ENCODE measurements at regions not wholly inside any gene's neighbourhood (a gene's known extent, or its start where the extent isn't known, plus 50 kb on each side); places are given as distances from the start of the nearest gene placed in this dataset.
"Not testable (repeated sequence)": the region's sequence is repeated elsewhere in the genome, so short reads cannot be mapped to it uniquely, and the experiment has no call there.

GRCh38 chr18:70577023-70577420 lies 288.2 kb downstream of the SOCS6 start:
- Histone ChIP-seq H3K4me3 (ENCODE audit: low read length in 3 of 3) (no peak overlapping the region), H3K27ac (ENCODE audit: low read depth in 2 of 2, low read length in 2 of 2) (no peak overlapping the region), H3K9me3 (ENCODE audit: control insufficient read depth in 2 of 3, insufficient read depth in 1 of 3, low read length in 3 of 3) (no peaks in the 10 kb centered on the region), H3K36me3 (ENCODE audit: control insufficient read depth in 2 of 3, insufficient read depth in 3 of 3, low read length in 3 of 3) (no peaks in the 10 kb centered on the region), H3K4me1 (ENCODE audit: control insufficient read depth in 2 of 3, insufficient read depth in 2 of 3, low read depth in 1 of 3, low read length in 3 of 3) (no peaks in the 10 kb centered on the region), H3K27me3 (ENCODE audit: control insufficient read depth, insufficient read depth, low read length) (no peaks in the 10 kb centered on the region), H3K9ac (ENCODE audit: low read length in 3 of 3) (no peak overlapping the region)
- FAIRE-seq (no peak), DNase-seq (no peak)
- TF ChIP-seq, protein P1, sequence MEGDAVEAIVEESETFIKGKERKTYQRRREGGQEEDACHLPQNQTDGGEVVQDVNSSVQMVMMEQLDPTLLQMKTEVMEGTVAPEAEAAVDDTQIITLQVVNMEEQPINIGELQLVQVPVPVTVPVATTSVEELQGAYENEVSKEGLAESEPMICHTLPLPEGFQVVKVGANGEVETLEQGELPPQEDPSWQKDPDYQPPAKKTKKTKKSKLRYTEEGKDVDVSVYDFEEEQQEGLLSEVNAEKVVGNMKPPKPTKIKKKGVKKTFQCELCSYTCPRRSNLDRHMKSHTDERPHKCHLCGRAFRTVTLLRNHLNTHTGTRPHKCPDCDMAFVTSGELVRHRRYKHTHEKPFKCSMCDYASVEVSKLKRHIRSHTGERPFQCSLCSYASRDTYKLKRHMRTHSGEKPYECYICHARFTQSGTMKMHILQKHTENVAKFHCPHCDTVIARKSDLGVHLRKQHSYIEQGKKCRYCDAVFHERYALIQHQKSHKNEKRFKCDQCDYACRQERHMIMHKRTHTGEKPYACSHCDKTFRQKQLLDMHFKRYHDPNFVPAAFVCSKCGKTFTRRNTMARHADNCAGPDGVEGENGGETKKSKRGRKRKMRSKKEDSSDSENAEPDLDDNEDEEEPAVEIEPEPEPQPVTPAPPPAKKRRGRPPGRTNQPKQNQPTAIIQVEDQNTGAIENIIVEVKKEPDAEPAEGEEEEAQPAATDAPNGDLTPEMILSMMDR (IDR thresholded peaks at IDR 0.05; ENCODE audit: borderline replicate concordance, extremely low read depth, insufficient read depth) = no peak
- intact Hi-C loops (cut with DNase I) = no loop called here

DNA sequence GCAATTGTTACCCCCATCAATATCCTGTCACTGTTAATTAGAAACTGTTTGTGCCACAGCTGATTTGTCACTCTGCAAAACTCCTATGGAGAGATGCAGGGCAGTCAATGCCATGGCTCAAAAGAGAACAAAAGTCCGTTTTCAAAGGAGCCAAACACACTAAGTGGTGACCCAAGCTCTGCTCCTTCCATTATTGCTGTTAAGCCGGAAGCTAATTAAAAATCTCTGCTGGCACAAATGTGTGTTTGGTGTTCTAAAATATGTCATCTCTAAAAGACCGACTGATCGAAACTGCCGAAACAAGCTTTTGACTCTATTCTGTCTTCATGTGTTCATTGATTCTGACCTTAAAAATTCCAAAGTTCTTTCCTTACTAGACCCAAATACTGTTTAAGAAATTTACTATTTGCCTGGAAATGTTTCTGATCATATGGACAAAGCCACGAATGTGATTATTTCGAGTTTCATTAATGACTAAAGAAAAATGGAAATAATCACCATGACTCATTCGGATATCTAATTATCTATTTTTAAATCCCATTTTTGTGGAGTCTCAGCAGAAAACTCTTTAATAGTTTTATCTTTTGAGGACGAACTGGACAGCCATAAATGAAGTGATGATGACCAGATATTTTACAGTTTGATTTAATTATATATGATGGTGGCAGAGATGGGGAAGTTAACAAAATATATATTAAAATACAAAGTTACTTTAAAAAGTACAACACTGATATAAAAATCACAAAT lies 287.6 kb downstream of the SOCS6 start:
- no peaks in the 10 kb centered on the region for H3K36me3 ChIP-seq (ENCODE audit: control insufficient read depth in 2 of 3, insufficient read depth in 3 of 3, low read length in 3 of 3)
- no peaks in the 10 kb centered on the region for H3K27me3 ChIP-seq (ENCODE audit: control insufficient read depth, insufficient read depth, low read length)
- H3K4me3 ChIP-seq (ENCODE audit: low read length in 3 of 3) = no peak overlapping the region
- intact Hi-C loops (cut with DNase I) = no loop called here
- DNase-seq (no peak), FAIRE-seq (no peak)
- H3K4me1 ChIP-seq (ENCODE audit: control insufficient read depth in 2 of 3, insufficient read depth in 2 of 3, low read depth in 1 of 3, low read length in 3 of 3) = no peaks in the 10 kb centered on the region
- TF ChIP-seq, protein P1 (IDR thresholded peaks at IDR 0.05; ENCODE audit: borderline replicate concordance, extremely low read depth, insufficient read depth) = no peak
- H3K9me3 ChIP-seq (ENCODE audit: control insufficient read depth in 2 of 3, insufficient read depth in 1 of 3, low read length in 3 of 3) = no peaks in the 10 kb centered on the region
- H3K27ac ChIP-seq (ENCODE audit: low read depth in 2 of 2, low read length in 2 of 2) = no peak overlapping the region
- no peak overlapping the region for H3K9ac ChIP-seq (ENCODE audit: low read length in 3 of 3)

DNA sequence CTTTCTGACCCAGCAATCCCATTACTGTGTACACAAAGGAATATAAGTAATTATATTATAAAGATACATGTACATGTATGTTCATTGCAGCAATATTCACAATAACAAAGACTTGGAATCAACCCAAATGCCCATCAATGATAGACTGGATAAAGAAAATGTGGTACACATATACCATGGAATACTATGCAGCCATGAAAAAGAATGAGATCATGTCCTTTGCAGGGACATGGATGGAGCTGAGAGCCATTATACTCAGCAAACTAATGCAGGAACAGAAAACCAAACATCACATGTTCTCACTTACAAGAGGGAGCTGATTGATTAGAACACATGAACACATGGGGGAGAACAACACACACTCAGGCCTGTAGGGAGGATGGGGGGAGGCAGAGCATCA lies 286.1 kb downstream of the SOCS6 start:
- H3K27me3 ChIP-seq (ENCODE audit: control insufficient read depth, insufficient read depth, low read length); H3K4me3 ChIP-seq (ENCODE audit: low read length in 3 of 3); H3K36me3 ChIP-seq (ENCODE audit: control insufficient read depth in 2 of 3, insufficient read depth in 3 of 3, low read length in 3 of 3); intact Hi-C loops (cut with DNase I); H3K27ac ChIP-seq (ENCODE audit: low read depth in 2 of 2, low read length in 2 of 2); H3K9me3 ChIP-seq (ENCODE audit: control insufficient read depth in 2 of 3, insufficient read depth in 1 of 3, low read length in 3 of 3); H3K4me1 ChIP-seq (ENCODE audit: control insufficient read depth in 2 of 3, insufficient read depth in 2 of 3, low read depth in 1 of 3, low read length in 3 of 3); DNase-seq; FAIRE-seq; H3K9ac ChIP-seq (ENCODE audit: low read length in 3 of 3): not testable (repeated sequence)

- H3K36me3 ChIP-seq (ENCODE audit: control insufficient read depth in 2 of 3, insufficient read depth in 3 of 3, low read length in 3 of 3); H3K9me3 ChIP-seq (ENCODE audit: control insufficient read depth in 2 of 3, insufficient read depth in 1 of 3, low read length in 3 of 3); FAIRE-seq; H3K4me3 ChIP-seq (ENCODE audit: low read length in 3 of 3); H3K9ac ChIP-seq (ENCODE audit: low read length in 3 of 3); H3K4me1 ChIP-seq (ENCODE audit: control insufficient read depth in 2 of 3, insufficient read depth in 2 of 3, low read depth in 1 of 3, low read length in 3 of 3); intact Hi-C loops (cut with DNase I); H3K27me3 ChIP-seq (ENCODE audit: control insufficient read depth, insufficient read depth, low read length); DNase-seq; H3K27ac ChIP-seq (ENCODE audit: low read depth in 2 of 2, low read length in 2 of 2): not testable (repeated sequence)
These were observed 280.8 kb downstream of the SOCS6 start for GRCh38 chr18:70569647-70570046.
